ENCODE measurements at regions not wholly inside any gene's neighbourhood (a gene's known extent, or its start where the extent isn't known, plus 50 kb on each side); places are given as distances from the start of the nearest gene placed in this dataset.

DNA sequence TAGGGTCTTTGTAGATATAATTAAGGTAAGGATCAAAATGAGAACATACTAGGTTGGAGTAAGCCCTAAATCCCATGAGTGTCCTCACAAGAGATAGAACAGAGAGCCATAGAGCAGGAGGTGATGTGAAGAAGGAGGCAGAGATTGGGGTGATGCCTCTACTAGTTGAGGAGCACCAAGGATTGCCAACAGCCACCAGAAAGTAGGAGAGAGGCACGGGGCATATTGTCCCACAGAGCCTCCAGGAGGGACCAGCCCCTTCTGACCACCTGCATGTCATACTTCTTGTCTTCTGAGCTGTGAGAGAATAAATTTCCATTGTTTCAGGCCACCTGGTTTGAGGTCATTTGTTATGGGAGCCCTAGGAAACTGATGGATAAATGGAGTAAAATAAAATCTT lies 363.3 kb downstream of the RPS6KC1 start:
- no peaks in the 10 kb centered on the region for H3K9me3 ChIP-seq (ENCODE audit: low read length)
- intact Hi-C loops (cut with micrococcal nuclease; ENCODE audit: unreplicated experiment): no loop called here
- CTCF ChIA-PET (ENCODE audit: unreplicated experiment): no interaction called here
- H3K4me2 ChIP-seq (ENCODE audit: low read length): no peak overlapping the region
- POLR2A ChIA-PET: no interaction called here
- no peaks in the 10 kb centered on the region for H3K4me1 ChIP-seq (ENCODE audit: insufficient read depth, low read length, poor library complexity, severe bottlenecking)
- no peak overlapping the region for H3K4me3 ChIP-seq (ENCODE audit: low read depth, low read length, poor library complexity, severe bottlenecking)
- no peaks in the 10 kb centered on the region for H4K20me1 ChIP-seq (ENCODE audit: insufficient read depth, low read length)
- no peak overlapping the region for H3K27ac ChIP-seq (ENCODE audit: low read depth, low read length, poor library complexity, severe bottlenecking)
- H3K79me2 ChIP-seq (ENCODE audit: insufficient read depth, low read depth, low read length): no peaks in the 10 kb centered on the region
- no peaks in the 10 kb centered on the region for H3K9me2 ChIP-seq (ENCODE audit: insufficient read depth, low read length)
- no peak overlapping the region for H2AFZ ChIP-seq (ENCODE audit: low read length)
- no TSS peak for BruUV-seq (replicated peaks)
- DNase-seq (ENCODE audit: low spot score): no peak
- no peaks in the 10 kb centered on the region for H3K36me3 ChIP-seq (ENCODE audit: insufficient read depth, low read length)
- no peak for TF ChIP-seq EZH2phosphoT487 (IDR thresholded peaks at IDR 0.05; ENCODE audit: borderline replicate concordance, low read depth, low read length)
- TF ChIP-seq, protein P1, sequence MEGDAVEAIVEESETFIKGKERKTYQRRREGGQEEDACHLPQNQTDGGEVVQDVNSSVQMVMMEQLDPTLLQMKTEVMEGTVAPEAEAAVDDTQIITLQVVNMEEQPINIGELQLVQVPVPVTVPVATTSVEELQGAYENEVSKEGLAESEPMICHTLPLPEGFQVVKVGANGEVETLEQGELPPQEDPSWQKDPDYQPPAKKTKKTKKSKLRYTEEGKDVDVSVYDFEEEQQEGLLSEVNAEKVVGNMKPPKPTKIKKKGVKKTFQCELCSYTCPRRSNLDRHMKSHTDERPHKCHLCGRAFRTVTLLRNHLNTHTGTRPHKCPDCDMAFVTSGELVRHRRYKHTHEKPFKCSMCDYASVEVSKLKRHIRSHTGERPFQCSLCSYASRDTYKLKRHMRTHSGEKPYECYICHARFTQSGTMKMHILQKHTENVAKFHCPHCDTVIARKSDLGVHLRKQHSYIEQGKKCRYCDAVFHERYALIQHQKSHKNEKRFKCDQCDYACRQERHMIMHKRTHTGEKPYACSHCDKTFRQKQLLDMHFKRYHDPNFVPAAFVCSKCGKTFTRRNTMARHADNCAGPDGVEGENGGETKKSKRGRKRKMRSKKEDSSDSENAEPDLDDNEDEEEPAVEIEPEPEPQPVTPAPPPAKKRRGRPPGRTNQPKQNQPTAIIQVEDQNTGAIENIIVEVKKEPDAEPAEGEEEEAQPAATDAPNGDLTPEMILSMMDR (conservative IDR thresholded peaks at IDR 0.05; ENCODE audit: low read length): no peak

DNA sequence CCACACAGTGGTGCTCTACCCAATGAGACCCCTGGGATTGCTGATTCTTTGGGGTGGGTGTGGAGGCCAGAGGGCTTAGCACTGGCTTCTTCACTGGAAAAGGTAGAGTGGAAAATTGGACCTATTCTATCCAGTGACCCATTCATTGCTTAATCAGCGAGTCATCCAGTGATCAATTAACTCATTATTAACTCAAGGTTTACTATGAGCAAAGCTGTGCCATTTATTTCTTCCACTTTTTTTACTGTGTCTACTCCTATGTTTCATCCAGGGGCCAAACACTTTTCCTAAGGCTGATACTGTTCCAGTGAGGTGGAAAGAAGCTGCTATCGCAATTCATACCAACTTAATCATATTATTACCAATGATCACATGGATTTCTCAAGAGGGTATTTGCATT lies 363.9 kb downstream of the RPS6KC1 start:
- Histone ChIP-seq H3K9me3 (ENCODE audit: low read length) (no peaks in the 10 kb centered on the region), H2AFZ (ENCODE audit: low read length) (no peak overlapping the region), H3K79me2 (ENCODE audit: insufficient read depth, low read depth, low read length) (no peaks in the 10 kb centered on the region), H4K20me1 (ENCODE audit: insufficient read depth, low read length) (no peaks in the 10 kb centered on the region), H3K4me3 (ENCODE audit: low read depth, low read length, poor library complexity, severe bottlenecking) (no peak overlapping the region), H3K4me2 (ENCODE audit: low read length) (no peak overlapping the region), H3K27ac (ENCODE audit: low read depth, low read length, poor library complexity, severe bottlenecking) (no peak overlapping the region), H3K36me3 (ENCODE audit: insufficient read depth, low read length) (no peaks in the 10 kb centered on the region), H3K9me2 (ENCODE audit: insufficient read depth, low read length) (no peaks in the 10 kb centered on the region), H3K4me1 (ENCODE audit: insufficient read depth, low read length, poor library complexity, severe bottlenecking) (no peaks in the 10 kb centered on the region)
- ChIA-PET POLR2A (no interaction called here), CTCF (ENCODE audit: unreplicated experiment) (no interaction called here)
- no TSS peak for BruUV-seq (replicated peaks)
- no peak for DNase-seq (ENCODE audit: low spot score)
- intact Hi-C loops (cut with micrococcal nuclease; ENCODE audit: unreplicated experiment): no loop called here
- no peak for TF ChIP-seq EZH2phosphoT487 (IDR thresholded peaks at IDR 0.05; ENCODE audit: borderline replicate concordance, low read depth, low read length)

DNA sequence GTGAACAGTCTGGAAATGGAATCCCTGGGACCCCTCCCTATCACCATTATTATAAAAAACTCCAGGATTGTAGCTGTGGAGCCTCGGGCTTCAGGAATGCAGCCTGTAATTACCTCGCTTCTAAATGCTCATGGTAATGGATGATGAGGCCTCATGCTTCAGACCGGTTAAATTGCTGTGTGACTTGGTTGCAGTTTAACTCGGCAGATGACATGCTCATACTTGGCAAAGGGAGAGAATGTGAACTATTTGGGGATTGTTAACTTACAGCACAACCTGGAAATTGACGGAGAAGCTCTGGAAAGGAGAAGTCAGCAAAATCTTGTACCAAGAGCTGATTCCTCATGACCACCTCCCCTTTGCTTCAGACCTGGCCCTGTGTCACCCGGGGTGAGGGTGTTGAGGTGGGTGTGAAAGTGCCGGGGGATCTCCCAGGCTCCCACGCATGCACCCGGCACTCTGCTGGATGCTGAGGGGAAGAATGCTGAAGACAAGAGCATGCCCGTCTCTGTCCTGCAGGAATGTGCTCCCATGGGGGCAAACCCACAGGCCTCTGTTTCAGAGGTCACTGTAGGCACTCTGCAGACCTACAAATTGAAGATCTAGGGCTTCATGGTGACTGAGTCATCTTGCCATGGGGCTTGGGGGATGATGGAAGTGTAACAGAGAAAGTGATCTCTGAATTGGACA lies 364.8 kb downstream of the RPS6KC1 start:
- TF ChIP-seq, protein P1 (conservative IDR thresholded peaks at IDR 0.05; ENCODE audit: low read length): no peak
- no peak for TF ChIP-seq EZH2phosphoT487 (IDR thresholded peaks at IDR 0.05; ENCODE audit: borderline replicate concordance, low read depth, low read length)
- H3K4me2 ChIP-seq (ENCODE audit: low read length): no peak overlapping the region
- DNase-seq (ENCODE audit: low spot score): no peak
- no peaks in the 10 kb centered on the region for H4K20me1 ChIP-seq (ENCODE audit: insufficient read depth, low read length)
- H3K36me3 ChIP-seq (ENCODE audit: insufficient read depth, low read length): no peaks in the 10 kb centered on the region
- no peak overlapping the region for H3K4me3 ChIP-seq (ENCODE audit: low read depth, low read length, poor library complexity, severe bottlenecking)
- H3K9me2 ChIP-seq (ENCODE audit: insufficient read depth, low read length): no peaks in the 10 kb centered on the region
- ChIA-PET CTCF (ENCODE audit: unreplicated experiment) (no interaction called here), POLR2A (interaction anchor here (0.6 kb wide), 1 partner anchor 409 kb away, joined by 6 read pairs; no protein-coding TSS in a partner anchor)
- no peaks in the 10 kb centered on the region for H3K4me1 ChIP-seq (ENCODE audit: insufficient read depth, low read length, poor library complexity, severe bottlenecking)
- no peaks in the 10 kb centered on the region for H3K79me2 ChIP-seq (ENCODE audit: insufficient read depth, low read depth, low read length)
- no peak overlapping the region for H2AFZ ChIP-seq (ENCODE audit: low read length)
- no TSS peak for BruUV-seq (replicated peaks)
- H3K27ac ChIP-seq (ENCODE audit: low read depth, low read length, poor library complexity, severe bottlenecking): no peak overlapping the region
- H3K9me3 ChIP-seq (ENCODE audit: low read length): no peaks in the 10 kb centered on the region
- intact Hi-C loops (cut with micrococcal nuclease; ENCODE audit: unreplicated experiment): no loop called here
